Astrocyte (in vitro differentiated cells and primary cell): ENCODE measurements at regions not wholly inside any gene's neighbourhood (a gene's known extent, or its start where the extent isn't known, plus 50 kb on each side); places are given as distances from the start of the nearest gene placed in this dataset.

ENCODE experiments used
- EZH2 ChIP-seq: IDR thresholded peaks from 2 replicates; pipeline ENCODE4 v1.6.1; 2012; ENCODE audit warnings: mild to moderate bottlenecking, low read length, inconsistent platforms; ENCODE audit not compliant: insufficient read depth
- TF ChIP-seq, protein P1 (sequence below): IDR thresholded peaks from 2 replicates; pipeline ENCODE4 v1.5.1; 2011; ENCODE audit warnings: low read depth, mild to moderate bottlenecking, inconsistent platforms, low read length, moderate library complexity; ENCODE audit not compliant: insufficient read depth

GRCh38 chr10:62599161-62599560, 205.4 kb upstream of the ADO start:
- TF ChIP-seq EZH2 = no peak
- TF ChIP-seq, protein P1, sequence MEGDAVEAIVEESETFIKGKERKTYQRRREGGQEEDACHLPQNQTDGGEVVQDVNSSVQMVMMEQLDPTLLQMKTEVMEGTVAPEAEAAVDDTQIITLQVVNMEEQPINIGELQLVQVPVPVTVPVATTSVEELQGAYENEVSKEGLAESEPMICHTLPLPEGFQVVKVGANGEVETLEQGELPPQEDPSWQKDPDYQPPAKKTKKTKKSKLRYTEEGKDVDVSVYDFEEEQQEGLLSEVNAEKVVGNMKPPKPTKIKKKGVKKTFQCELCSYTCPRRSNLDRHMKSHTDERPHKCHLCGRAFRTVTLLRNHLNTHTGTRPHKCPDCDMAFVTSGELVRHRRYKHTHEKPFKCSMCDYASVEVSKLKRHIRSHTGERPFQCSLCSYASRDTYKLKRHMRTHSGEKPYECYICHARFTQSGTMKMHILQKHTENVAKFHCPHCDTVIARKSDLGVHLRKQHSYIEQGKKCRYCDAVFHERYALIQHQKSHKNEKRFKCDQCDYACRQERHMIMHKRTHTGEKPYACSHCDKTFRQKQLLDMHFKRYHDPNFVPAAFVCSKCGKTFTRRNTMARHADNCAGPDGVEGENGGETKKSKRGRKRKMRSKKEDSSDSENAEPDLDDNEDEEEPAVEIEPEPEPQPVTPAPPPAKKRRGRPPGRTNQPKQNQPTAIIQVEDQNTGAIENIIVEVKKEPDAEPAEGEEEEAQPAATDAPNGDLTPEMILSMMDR = no peak
